Loucy (cell line): ENCODE measurements at regions not wholly inside any gene's neighbourhood (a gene's known extent, or its start where the extent isn't known, plus 50 kb on each side); places are given as distances from the start of the nearest gene placed in this dataset.

ENCODE experiments used
- EZH2phosphoT487 ChIP-seq: fragments of 200-600 bp; IDR thresholded peaks from 2 replicates; pipeline ENCODE4 v1.6.1; 2018; ENCODE audit warnings: antibody characterized with exemption, mild to moderate bottlenecking, moderate library complexity, borderline replicate concordance
- TF ChIP-seq, protein P1 (sequence below): fragments of 200-600 bp; sonication (generic); conservative IDR thresholded peaks from 2 replicates; pipeline ENCODE4 v1.5.1; 2014; ENCODE audit warnings: mild to moderate bottlenecking, antibody characterized with exemption, low read length

DNA sequence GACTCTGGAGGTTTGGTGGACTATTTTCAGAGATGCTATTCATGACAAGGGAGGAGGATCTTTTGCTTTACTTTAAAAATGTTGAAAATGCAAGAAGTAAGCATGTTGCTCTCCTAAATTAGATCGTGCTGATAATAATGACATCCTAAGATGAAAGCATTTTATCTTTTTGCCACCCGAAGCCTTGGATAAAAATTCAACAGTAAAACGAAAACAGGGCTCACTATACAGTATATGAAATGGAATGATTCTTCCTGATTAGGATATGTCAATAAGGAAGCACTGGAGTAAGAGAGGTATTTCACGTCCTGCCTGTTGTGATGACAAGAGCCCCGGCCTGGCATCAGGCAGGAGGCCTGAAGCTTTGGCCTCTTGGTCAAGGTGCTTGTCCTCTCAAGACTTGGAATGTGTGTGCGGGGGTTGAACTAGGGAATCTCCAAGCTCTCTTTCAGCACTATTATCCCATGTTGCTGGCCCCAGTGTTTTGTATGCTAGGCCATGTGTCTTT, 306.0 kb downstream of the MTX2 start:
- TF ChIP-seq, protein P1, sequence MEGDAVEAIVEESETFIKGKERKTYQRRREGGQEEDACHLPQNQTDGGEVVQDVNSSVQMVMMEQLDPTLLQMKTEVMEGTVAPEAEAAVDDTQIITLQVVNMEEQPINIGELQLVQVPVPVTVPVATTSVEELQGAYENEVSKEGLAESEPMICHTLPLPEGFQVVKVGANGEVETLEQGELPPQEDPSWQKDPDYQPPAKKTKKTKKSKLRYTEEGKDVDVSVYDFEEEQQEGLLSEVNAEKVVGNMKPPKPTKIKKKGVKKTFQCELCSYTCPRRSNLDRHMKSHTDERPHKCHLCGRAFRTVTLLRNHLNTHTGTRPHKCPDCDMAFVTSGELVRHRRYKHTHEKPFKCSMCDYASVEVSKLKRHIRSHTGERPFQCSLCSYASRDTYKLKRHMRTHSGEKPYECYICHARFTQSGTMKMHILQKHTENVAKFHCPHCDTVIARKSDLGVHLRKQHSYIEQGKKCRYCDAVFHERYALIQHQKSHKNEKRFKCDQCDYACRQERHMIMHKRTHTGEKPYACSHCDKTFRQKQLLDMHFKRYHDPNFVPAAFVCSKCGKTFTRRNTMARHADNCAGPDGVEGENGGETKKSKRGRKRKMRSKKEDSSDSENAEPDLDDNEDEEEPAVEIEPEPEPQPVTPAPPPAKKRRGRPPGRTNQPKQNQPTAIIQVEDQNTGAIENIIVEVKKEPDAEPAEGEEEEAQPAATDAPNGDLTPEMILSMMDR: no peak
- TF ChIP-seq EZH2phosphoT487: no peak
